AG09309 (cell line): ENCODE measurements at regions not wholly inside any gene's neighbourhood (a gene's known extent, or its start where the extent isn't known, plus 50 kb on each side); places are given as distances from the start of the nearest gene placed in this dataset.

Source experiments
- DNase-seq: peaks from one replicate; pipeline ENCODE4 v3.0.0-alpha.2; 2010; ENCODE audit warnings: low read depth
- H3K4me3 ChIP-seq: 2 replicates; pipeline ENCODE4 v1.5.1; 2011; ENCODE audit warnings: mild to moderate bottlenecking, low read depth, low read length, moderate library complexity; ENCODE audit not compliant: control insufficient read depth
- TF ChIP-seq, protein P1 (sequence below): IDR thresholded peaks from 2 replicates; pipeline ENCODE4 v1.5.1; 2011; ENCODE audit warnings: mild to moderate bottlenecking, low read depth, low read length, inconsistent platforms; ENCODE audit not compliant: insufficient read depth, control insufficient read depth; ENCODE audit errors: missing control alignments

DNA sequence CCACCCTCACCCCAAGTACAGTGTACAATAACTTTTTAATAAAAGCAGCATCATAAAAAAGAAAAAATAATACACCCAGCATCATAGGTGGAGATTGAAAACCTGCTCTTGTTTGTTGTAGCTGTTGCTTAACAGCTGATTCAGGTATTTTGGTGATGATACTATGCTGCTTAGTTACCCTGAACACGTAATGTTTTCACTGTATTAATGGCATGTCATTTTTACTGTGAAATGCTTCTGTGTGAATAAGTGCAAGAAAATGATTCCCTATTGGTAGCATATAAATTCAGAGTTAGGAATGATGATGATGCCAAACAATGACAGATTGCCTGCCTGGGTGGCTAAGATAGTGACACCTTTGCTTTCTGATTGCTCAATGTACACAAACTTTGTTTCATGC is 405.7 kb downstream of the HDGFL1 start:
- TF ChIP-seq, protein P1, sequence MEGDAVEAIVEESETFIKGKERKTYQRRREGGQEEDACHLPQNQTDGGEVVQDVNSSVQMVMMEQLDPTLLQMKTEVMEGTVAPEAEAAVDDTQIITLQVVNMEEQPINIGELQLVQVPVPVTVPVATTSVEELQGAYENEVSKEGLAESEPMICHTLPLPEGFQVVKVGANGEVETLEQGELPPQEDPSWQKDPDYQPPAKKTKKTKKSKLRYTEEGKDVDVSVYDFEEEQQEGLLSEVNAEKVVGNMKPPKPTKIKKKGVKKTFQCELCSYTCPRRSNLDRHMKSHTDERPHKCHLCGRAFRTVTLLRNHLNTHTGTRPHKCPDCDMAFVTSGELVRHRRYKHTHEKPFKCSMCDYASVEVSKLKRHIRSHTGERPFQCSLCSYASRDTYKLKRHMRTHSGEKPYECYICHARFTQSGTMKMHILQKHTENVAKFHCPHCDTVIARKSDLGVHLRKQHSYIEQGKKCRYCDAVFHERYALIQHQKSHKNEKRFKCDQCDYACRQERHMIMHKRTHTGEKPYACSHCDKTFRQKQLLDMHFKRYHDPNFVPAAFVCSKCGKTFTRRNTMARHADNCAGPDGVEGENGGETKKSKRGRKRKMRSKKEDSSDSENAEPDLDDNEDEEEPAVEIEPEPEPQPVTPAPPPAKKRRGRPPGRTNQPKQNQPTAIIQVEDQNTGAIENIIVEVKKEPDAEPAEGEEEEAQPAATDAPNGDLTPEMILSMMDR, result no peak
- DNase-seq, result no peak
- no peak overlapping the region for H3K4me3 ChIP-seq

- DNase-seq, result no peak
- H3K4me3 ChIP-seq, result no peak overlapping the region
- TF ChIP-seq, protein P1, result no peak
Observed at GRCh38 chr6:22980446-22980845, 411.1 kb downstream of the HDGFL1 start.

DNA sequence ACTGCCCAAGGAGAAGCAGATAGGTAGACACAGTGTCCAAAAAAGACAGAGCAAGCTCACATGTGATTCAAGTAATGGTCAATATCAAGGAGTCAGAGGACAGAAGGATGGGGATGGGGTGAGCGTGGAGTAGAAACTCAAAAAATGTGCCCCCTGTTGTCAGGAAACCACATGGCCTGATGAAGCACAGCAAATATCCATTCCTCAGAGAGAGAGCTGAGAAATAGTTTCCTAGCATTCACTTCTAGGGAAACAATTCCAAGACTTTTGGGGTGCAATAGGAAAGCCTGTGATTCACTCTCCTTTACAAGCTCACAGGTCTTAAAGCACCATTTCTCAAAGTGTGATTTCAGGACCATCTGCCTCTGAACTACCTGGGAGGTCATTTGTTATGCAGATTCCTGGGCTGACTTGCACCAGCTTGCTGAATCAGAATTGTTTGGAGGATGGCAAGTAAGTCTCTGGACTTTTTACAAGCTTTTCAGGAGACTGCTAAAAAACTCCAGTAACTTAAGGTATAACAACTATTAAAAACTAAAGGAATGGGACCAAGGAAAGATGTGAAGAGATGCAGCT is 432.8 kb downstream of the HDGFL1 start:
- TF ChIP-seq, protein P1, result no peak
- H3K4me3 ChIP-seq, result no peak overlapping the region
- DNase-seq, result no peak

DNA sequence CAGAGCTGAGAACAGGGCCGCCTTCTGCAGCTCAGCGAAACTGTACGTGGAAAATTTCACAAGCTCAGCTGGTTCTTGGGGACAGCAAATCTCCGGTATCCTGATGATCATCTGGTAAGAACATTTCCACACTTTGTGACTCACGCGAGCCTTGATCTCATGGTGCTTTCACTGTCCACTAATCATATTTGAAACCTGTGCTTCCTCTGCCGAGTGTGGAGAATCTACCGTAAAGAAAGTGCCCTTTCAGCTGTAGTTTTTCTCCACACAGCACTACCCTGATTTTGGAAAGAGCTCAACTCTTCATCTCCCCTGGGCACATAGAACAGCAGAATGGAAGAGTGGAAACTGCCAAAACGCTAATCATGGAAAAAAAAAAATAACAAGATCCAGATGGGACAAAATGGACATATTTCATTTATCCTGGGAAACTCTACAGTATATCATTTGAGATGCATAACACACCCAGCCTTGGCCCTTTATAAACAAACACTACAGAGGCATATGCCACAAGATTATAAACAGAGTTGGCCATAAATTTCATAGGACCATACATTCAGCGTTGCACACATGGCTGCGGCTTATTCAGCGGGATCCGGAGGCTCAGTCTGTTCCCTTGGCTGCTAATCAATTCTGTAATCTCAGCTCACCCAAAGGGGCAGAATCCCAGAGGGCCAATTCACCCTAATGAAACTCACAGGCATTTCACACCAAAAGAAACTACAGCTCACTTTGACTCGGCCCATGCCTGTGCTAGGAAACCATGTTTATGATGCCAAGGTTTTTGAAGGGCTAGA is 434.5 kb downstream of the HDGFL1 start:
- no peak overlapping the region for H3K4me3 ChIP-seq
- TF ChIP-seq, protein P1, result no peak
- peak; percentile 75 for DNase-seq

- no peak for DNase-seq
- TF ChIP-seq, protein P1, result no peak
- no peak overlapping the region for H3K4me3 ChIP-seq
Observed at GRCh38 chr6:23006656-23007055, 437.3 kb downstream of the HDGFL1 start.

- TF ChIP-seq, protein P1, result no peak
- no peak for DNase-seq
- H3K4me3 ChIP-seq, result no peak overlapping the region
Observed at GRCh38 chr6:23011615-23012014, 442.2 kb downstream of the HDGFL1 start.
